HL-60/S4 (cell line): ENCODE measurements at regions not wholly inside any gene's neighbourhood (a gene's known extent, or its start where the extent isn't known, plus 50 kb on each side); places are given as distances from the start of the nearest gene placed in this dataset.

Experiments used
- in situ Hi-C: fragments of 300-500 bp; cut with MboI; formaldehyde crosslinking; loops from 2 replicates; pipeline ENCODE4 v1.14.3; 2022; ENCODE audit warnings: low sequenced_read_pairs

- in situ Hi-C loops, result no loop called here
Measured at GRCh38 chr9:89888233-89888632, 283.4 kb downstream of the GADD45G start.

DNA sequence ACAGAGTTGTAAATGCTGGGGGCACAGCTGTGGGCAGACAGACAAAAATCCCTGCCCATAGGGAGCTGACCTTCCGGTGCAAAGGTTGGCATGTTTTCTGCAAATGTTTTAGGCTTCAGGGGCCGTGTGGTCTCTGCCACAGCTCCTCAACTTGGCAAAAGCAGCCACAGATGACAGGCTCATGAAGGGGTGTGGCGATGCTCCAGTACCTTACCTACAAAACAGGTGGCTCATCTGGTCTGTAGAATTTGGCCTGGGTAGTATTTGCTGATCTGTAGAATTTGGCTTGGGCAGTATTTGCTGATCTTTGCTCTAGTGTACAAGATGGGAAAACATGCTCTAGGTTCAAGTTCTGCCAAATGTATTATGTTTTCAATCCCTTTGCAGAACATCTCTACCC lies 283.9 kb downstream of the GADD45G start:
- in situ Hi-C loops, result no loop called here

DNA sequence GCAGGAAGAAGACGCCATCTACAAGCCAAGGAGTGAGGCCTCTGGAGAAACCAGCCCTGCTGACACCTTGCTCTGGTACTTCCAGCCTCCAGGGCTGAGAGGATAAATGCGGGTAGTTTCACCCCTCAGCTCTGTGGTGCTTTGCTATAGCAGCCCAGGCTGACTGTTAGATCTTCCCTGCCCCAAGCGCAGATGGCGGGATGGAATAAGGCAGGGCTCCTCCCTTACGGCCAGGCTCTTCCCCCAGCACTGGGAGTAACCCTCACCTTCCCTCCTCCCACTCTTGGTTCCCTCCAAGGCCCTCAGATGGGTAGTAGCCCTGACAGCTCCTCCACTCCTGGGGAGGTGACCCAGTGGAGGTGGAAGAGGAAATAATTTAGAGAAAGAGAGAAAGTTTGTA lies 285.1 kb downstream of the GADD45G start:
- in situ Hi-C loops, result no loop called here

DNA sequence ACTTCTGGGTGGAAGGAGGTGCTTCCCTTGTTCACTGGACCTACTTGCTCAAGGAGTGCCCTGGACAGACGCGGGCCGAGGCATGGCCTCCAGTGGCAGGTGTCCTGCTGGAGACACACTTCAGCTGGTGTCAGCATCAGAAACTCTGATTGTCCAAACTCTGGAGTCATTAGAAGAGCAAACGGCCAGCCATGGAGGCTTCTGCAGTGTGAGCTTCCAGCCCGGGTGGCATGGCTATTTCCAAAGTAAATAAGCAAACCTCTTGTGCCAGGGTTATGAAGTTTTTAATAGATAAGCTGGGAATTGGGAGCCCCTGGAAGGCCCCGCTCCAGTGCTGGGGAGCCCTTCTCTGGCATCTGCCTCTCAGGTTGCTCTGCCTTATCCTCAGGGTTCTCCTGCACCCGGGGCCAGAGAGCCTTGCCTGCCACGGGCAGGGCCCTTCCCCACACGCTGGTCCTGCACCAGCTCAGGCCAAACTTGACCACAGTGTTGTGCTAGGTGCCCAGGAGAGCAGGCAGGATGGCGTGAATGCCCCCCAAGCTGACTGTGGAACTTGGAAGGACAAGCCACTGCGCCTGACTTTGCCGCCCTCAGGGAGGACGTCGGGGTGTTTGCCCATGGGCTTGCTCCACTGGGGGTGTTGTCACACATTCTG lies 285.6 kb downstream of the GADD45G start:
- in situ Hi-C loops, result no loop called here

GRCh38 chr9:89891221-89891590 lies 286.4 kb downstream of the GADD45G start:
- in situ Hi-C loops, result no loop called here

DNA sequence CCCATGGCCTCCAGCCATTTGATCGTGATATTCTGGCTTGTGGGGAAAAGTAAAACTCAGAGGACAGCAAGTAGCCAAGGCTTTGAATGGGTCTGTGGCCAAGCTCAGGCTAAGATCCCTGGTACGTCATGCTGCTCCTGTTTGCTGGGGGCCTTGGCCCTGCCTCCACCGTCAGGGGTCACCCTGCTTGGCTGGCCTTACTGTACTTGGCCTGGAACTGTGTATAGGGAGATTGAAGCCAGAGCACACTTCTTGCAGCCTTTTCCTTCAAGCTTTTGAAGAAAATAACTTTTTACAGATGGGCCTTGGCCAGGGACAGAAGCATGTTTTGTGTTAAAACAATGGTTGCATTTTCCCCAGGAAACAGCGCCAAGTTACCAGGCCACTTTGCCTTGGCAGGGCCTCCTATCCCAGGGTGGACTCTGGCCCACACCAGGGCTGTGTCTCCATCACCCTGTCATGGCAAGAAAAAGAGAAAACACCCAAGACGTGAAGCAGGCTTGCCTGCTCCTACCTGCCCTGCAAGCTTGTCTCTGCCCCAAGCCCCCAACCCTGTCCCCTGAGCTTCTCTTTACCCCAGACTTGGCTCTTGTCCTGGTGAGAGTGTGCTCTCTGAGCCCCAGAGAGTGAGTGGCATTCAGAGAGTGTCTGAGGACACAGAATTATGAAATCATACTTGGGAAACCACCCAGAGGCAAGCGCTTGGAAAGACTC lies 286.9 kb downstream of the GADD45G start:
- in situ Hi-C loops, result no loop called here

- in situ Hi-C loops, result no loop called here
Measured at GRCh38 chr9:89892920-89893319, 288.1 kb downstream of the GADD45G start.

DNA sequence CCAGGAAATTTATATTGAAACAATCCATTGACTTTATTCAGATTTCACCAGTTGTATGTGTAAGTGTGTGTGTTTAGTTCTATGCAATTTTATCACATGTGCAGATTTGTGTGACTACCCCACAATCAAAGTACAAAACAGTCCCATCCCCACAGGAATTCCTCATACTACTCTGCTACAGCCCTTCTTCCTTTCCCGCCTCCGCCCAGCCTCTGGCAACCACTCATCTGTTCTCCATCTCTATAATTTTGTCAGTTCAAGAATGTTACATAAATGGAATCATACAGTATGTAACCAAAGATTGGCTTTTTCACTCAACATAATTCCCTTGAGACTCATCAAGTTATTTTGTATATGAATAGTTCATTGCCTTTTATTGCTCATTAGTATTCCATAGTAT lies 289.1 kb downstream of the GADD45G start:
- in situ Hi-C loops, result no loop called here

DNA sequence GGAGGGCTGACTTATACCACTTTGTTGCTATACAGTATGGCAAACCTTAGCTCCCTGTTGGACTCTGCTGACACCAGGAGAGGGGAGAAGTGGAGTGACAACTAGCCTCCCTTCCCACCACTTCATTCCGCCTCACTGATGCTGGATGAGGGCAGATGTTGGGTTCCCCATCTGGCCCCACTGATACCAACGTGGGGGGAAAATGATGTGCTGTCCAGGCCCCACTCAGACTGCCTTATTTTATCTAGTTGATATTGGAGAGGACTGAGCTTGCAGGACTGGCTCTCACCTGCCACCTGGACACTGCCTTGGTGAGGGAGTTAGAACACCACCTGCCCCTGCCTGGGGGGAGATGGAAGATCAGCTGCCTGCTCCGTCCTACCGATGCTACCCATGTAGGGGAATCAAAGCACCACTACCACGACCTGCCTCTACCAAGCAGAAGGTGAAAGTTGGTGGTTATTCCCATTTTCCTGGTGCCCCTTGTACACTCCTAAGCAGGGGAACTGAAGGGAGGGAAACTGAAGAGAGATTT lies 292.1 kb downstream of the GADD45G start:
- in situ Hi-C loops, result no loop called here

- in situ Hi-C loops, result no loop called here
Measured at GRCh38 chr9:89899573-89899972, 294.8 kb downstream of the GADD45G start.

GRCh38 chr9:89901920-89902319 lies 297.1 kb downstream of the GADD45G start:
- in situ Hi-C loops, result no loop called here

DNA sequence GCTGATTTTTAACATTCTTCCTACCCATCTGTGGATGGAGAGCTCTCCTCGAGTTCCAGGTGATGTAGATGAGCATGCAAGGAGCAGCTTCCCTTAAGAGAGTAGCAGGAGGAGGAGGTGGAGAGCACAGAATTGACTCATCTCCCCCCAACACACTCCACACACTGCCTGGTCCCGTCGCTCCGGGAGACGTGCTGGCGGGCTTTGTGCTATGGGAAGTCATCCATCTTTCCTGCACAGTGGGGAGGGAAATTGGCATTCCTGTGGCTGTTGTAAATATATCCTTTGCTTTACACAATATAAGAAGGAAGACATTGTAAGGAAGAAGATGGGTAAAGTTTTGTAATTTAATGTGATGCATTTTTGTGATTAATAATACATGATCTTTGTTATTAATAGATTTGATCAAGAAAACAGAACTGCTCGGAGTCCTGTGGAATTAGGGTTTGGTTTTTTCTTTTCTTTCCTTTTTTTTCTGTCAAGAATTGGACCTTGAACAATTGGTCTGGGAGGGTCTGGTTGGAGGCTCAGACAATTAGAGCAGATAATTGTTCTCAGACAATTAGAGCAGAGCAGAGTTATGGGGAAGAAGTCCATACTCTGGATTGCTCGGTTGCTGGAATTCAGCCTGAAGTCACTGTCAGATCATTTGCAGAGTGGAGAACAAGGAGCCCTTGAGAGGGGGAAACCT lies 297.8 kb downstream of the GADD45G start:
- in situ Hi-C loops, result no loop called here

- in situ Hi-C loops, result no loop called here
Measured at GRCh38 chr9:89903141-89903475, 298.3 kb downstream of the GADD45G start.

DNA sequence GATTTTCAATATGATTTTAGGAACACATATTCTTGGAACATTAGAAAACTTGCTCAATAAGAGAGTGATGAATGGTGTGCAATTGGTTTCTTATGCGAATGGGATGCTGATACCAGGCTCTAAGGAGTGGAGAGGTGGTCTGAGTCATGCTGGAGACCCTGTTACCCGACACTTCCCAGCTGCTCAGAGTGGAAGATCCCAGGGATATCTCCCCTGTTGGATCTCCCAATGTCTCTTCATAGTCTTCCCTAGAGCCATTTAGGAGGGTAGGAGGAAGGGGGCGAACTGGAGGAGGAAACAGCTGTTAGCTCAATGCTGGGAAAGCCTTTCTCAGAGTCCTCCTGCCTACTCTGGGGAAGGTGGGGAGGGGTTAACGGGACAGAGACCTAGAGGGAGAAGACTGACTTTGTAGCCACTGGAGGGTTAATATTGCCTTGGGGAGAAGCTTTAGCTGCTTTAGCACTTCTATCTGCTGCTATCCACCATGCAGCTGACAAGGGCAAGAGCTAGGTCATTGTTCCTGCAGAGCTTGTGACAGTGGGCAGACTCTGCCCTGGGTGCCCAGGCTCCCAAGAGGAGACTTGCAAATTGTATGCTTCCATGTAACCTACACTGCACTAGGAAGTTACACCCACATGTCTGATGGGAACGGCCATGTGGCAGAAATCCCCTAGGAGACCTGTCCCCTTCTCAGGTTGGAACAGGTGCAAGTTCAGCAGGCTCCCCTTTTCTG lies 301.0 kb downstream of the GADD45G start:
- in situ Hi-C loops, result no loop called here

DNA sequence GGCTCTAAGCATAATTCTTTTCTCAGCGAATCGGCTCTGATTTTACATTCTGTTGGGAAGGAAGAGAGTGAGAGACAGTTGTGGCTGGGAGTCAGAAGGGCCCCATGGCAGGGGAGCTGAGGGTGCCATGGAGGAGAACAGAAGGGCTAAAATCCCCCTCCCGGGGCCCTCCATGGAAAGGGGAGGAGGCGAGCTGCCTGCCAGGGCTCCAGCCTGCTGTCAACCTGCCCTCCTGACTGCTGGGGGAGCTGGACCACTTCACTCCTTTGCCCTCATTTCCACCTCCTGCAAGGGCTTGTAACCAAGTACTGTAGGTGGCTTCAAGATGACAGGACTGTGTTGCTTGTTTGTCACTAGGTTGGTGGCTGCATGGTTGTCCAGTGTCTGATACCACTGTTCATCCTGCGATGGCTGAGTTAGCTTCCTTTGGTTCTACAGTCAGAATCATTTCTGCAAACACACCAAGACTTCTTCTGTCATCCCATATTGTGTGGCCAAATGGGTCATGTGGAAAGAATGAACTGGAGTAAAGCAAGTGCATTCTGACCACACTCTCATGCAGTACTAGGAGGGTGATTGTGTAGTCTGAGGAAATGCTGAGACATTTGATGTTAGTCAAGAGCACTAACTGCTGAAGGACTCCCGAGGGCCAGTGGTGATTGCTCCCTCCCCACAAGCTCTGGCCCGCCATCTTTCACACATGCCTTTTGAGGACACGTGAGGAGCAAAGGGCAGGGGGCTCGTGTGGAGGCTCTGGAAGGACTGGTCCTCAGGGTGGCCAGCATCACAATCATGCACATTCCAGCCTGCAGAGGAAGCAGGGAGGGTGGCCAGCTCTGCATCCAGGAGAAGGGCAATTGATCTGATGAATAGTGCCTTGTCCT lies 307.2 kb downstream of the GADD45G start:
- in situ Hi-C loops, result no loop called here

- in situ Hi-C loops, result no loop called here
Measured at GRCh38 chr9:89912605-89912953, 307.8 kb downstream of the GADD45G start.

DNA sequence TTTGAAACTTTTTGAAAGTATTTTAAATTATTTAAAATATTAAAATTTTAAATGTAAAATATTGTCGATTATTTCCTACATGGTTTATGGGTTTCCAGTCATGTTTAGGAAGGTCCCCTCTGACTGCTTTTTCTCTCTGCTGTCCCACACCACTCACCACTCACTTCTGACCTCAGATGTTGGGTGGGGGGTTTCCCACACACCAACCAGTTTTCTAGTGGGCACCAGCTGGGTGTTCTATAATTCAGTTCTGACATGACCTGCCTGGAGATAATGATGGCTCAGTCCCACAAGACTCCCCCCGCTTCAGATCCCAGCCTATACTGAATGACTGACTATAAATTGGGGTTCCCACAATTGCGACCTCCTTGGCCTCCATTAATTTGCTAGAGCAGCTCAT lies 310.4 kb downstream of the GADD45G start:
- in situ Hi-C loops, result no loop called here

GRCh38 chr9:89916001-89916597 lies 311.3 kb downstream of the GADD45G start:
- in situ Hi-C loops, result no loop called here

DNA sequence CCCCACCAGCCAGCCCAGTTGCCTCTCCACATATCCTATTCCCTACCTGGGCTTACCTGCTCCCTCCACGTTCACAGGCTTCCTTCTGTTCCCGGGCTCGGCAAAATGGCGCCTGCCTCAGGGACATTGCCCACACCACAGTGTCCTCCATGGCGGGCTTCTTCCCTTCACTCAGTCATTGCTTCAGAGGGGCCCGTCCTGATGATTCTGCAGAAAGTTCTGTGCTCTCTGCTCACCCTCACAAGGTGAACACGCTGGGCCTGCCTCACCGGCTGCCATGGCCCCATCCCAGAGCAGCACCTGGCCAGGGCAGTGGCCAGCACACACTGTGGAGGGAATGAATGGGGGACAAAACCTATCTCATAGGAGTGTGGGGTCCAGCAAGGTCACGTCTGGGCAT lies 313.0 kb downstream of the GADD45G start:
- in situ Hi-C loops, result no loop called here

- in situ Hi-C loops, result no loop called here
Measured at GRCh38 chr9:89919171-89919681, 314.4 kb downstream of the GADD45G start.
